HCT116 (cell line): ENCODE measurements at regions not wholly inside any gene's neighbourhood (a gene's known extent, or its start where the extent isn't known, plus 50 kb on each side); places are given as distances from the start of the nearest gene placed in this dataset.

Source experiments
- ATF3 ChIP-seq: IDR thresholded peaks from 2 replicates; pipeline ENCODE4 v1.6.1; 2012
- CEBPB ChIP-seq: IDR thresholded peaks from 2 replicates; pipeline ENCODE4 v1.6.1; 2012; ENCODE audit warnings: low read depth
- CTCF ChIP-seq, 3 experiments: fragments of 200-600 bp in 1 of 3; sonication (generic) in 1 of 3; IDR thresholded peaks in 2 of 3; conservative IDR thresholded peaks in 1 of 3; 2 replicates each; pipeline ENCODE4 v1.5.1; 2012 to 2017; ENCODE audit warnings: low read depth in 2 of 3, low read length in 2 of 3, antibody characterized with exemption in 1 of 3, borderline replicate concordance in 1 of 3, control low read depth in 1 of 3, mild to moderate bottlenecking in 1 of 3, mixed read lengths in 1 of 3, mixed run types in 1 of 3, moderate library complexity in 1 of 3; ENCODE audit not compliant: insufficient read depth in 1 of 3
- EZH2 ChIP-seq: fragments of 200-600 bp; sonication (generic); IDR thresholded peaks from 2 replicates; pipeline ENCODE4 v1.6.1; 2017; ENCODE audit warnings: antibody characterized with exemption, mixed run types
- EZH2phosphoT487 ChIP-seq: fragments of 200-600 bp; IDR thresholded peaks from 2 replicates; pipeline ENCODE4 v1.6.1; 2018; ENCODE audit warnings: antibody characterized with exemption, borderline replicate concordance
- POLR2A ChIP-seq: IDR thresholded peaks from 2 replicates; pipeline ENCODE4 v1.7.0; 2011; ENCODE audit warnings: borderline replicate concordance; ENCODE audit not compliant: insufficient read depth, insufficient read length; ENCODE audit errors: extremely low read depth
- POLR2AphosphoS5 ChIP-seq: IDR thresholded peaks from 2 replicates; pipeline ENCODE4 v1.6.1; 2011; ENCODE audit warnings: mild to moderate bottlenecking, low read depth, low read length, moderate library complexity
- SIN3A ChIP-seq: IDR thresholded peaks from 2 replicates; pipeline ENCODE4 v1.6.1; 2012; ENCODE audit warnings: low read depth

GRCh38 chr2:125643585-125643984 is 1012.4 kb upstream of the GYPC start:
- TF ChIP-seq POLR2AphosphoS5, result no peak
- TF ChIP-seq EZH2, result no peak
- no peak for TF ChIP-seq EZH2phosphoT487
- TF ChIP-seq CTCF (IDR thresholded peaks at IDR 0.05 in 2 of 3, conservative IDR thresholded peaks at IDR 0.05 in 1 of 3; ENCODE audit: borderline replicate concordance in 1 of 3, insufficient read depth in 1 of 3, low read depth in 2 of 3, low read length in 2 of 3), result no peak
- no peak for TF ChIP-seq ATF3
- TF ChIP-seq POLR2A, result no peak
- no peak for TF ChIP-seq SIN3A
- TF ChIP-seq CEBPB, result no peak
